ENCODE measurements at regions not wholly inside any gene's neighbourhood (a gene's known extent, or its start where the extent isn't known, plus 50 kb on each side); places are given as distances from the start of the nearest gene placed in this dataset.

DNA sequence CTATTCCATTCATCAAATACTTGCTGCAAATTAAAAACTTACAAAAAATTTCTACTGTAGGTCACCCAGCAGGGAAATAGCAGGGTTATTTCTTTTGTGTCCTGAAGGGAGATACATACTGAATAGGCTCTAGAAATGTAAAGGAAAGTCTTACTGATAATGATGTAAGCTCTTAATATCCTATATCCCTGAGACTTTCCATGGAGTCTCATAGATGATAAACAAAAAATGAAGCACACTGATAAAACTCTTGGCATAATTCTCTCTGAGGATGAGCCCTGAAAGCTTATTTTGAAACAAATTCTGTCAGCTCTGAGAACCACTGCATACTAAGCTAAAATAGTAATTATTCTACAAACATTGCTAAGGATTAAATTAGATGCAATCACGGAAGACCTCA is 819.6 kb upstream of the PTPRD start:
- DNase-seq (ENCODE audit: low spot score) (no peak), ATAC-seq (no peak)

DNA sequence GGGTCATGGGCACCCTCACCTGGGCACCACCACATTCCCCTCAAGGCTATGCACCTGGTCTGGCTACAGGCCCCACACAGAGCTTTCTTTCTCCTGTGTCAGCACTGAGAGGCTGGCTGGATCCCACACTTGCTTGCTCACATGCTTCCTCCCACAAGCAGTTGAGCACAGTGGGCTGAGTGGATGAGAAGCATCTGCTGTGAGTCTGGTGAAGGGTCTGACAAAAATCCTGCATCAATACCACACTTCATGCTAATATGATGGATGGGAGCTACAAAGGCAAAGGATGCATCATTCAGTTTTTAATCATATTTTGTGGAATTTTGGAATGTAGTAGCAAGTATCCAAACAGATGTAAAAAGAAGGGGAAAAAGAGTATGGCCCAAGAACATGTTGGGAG is 830.8 kb upstream of the PTPRD start:
- ATAC-seq (no peak), DNase-seq (ENCODE audit: low spot score) (no peak)

GRCh38 chr9:11457825-11458790 is 845.3 kb upstream of the PTPRD start:
- ATAC-seq, result no peak
- DNase-seq (ENCODE audit: low spot score), result no peak

DNA sequence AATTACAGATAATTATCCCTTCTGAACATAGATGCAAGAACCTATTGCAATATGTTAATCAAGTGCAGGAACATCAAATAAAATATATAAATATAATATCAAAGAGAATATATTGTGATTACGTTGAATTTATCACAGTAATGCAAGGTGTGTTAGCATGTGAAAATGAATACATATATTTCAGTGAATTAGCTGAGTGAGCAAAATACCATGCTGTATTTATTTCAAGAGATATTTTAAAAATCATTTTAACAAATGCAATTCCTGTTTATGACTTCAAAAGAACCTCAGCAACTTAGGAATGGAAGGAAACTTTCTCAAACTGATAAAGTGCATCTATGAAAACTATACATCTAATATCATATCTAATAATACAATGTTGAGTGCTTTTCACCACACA is 856.9 kb upstream of the PTPRD start:
- no peak for ATAC-seq
- no peak for DNase-seq (ENCODE audit: low spot score)

GRCh38 chr9:11471321-11471720 is 858.5 kb upstream of the PTPRD start:
- ATAC-seq, result no peak

GRCh38 chr9:11500780-11501179 is 888.0 kb upstream of the PTPRD start:
- ATAC-seq, result no peak
- DNase-seq (ENCODE audit: low spot score), result no peak

More at GRCh38 chr9:11471321-11471720, 858.5 kb upstream of the PTPRD start:
- no peak for DNase-seq (ENCODE audit: low spot score)

DNA sequence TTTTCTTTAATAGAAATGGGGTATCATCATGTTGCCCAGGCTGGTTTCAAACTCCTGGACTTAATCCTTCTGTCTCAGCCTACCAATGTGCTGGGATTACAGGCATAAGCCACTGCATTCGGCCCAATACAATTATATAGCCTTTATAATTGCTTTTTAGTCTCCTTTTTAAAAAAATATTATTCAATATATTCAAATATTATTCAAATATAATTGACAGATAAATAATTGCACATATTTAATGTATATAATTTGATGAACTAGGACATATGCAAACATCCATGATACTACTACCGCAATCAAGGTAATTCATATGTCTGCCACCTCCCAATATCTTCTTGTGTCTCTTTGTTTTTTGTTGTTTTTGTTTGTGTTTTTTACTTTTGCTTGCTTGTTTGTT is 894.2 kb upstream of the PTPRD start:
- ATAC-seq (no peak), DNase-seq (ENCODE audit: low spot score) (no peak)

DNA sequence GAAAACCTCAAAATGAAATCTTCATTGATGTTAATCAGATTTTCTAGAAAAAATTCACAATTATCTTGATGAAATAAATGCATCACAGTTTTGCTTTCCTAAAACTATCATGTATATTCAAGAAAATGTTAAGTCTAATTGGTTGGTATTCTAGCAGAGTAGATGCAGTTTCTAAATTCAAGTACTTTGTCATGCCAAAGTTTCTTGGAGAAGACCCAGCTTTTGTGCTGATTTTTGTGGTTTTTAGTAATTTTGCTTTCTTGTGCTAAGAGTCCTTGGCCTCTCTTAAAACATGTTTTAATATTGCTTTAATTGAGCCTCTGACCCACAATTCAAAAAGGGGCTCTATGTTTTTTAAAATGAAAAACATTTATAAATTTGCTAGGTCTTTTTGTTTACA is 924.8 kb upstream of the PTPRD start:
- DNase-seq (ENCODE audit: low spot score) (no peak), ATAC-seq (no peak)

DNA sequence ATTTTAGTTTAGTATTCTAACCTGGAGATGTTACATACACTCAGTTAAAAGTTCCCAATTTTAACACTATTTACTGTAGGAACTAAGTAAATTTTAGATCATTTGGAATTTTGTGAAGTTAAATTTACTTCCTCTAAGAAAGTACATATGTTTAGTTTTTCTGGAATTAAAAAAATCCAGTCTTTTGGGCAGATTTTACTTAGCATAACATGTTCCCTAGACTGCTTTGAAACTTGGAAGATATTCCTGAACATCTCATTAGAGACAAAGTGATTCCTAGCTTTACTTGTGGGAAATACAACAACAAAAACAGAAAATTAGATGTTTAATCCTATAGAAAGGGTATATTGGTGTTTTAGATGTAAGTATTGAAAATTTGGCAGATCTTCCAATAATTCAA is 930.0 kb upstream of the PTPRD start:
- DNase-seq (ENCODE audit: low spot score) (no peak), ATAC-seq (no peak)

DNA sequence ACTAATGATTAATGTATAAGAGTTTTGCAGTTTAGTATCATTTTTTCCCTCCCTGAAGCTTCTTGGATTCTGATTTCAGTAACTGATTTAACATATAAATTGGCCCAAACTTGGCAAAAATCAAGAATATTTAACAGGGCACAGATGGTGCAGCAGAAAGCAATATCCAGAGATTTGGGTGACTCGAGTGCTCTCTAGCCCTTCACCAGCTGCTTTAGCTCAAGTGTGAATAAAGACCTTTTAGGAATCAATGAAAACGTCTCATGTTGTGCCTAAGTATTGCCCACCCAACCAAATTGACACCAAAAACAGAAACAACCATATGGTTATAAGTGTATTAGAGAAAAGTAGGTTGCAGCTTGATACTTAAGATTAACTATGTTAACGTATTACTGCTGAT is 933.4 kb upstream of the PTPRD start:
- ATAC-seq (no peak), DNase-seq (ENCODE audit: low spot score) (no peak)

GRCh38 chr9:11549311-11549794 is 936.6 kb upstream of the PTPRD start:
- no peak for ATAC-seq
- no peak for DNase-seq (ENCODE audit: low spot score)

DNA sequence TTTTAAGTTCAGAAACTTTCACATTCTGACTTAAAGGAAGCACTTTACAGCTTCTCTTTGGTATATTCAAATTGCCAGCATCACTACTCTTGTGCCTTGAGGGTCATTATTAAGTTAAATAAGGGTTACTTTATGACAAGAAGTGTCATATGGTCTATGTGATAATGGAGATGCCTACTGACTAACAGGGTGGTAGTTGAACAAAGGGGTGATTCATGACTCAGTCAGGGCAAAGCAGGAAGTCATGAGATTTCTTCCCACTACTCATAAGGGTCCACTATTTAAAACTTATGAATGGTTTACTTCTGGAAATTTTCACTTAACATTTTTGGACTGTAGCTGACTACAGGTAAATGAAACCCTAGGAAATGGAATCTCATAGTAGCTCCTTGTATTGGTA is 938.3 kb upstream of the PTPRD start:
- DNase-seq (ENCODE audit: low spot score), result no peak
- ATAC-seq, result no peak

- DNase-seq (ENCODE audit: low spot score), result no peak
- ATAC-seq, result no peak
These were observed 945.2 kb upstream of the PTPRD start for GRCh38 chr9:11558043-11558442.

DNA sequence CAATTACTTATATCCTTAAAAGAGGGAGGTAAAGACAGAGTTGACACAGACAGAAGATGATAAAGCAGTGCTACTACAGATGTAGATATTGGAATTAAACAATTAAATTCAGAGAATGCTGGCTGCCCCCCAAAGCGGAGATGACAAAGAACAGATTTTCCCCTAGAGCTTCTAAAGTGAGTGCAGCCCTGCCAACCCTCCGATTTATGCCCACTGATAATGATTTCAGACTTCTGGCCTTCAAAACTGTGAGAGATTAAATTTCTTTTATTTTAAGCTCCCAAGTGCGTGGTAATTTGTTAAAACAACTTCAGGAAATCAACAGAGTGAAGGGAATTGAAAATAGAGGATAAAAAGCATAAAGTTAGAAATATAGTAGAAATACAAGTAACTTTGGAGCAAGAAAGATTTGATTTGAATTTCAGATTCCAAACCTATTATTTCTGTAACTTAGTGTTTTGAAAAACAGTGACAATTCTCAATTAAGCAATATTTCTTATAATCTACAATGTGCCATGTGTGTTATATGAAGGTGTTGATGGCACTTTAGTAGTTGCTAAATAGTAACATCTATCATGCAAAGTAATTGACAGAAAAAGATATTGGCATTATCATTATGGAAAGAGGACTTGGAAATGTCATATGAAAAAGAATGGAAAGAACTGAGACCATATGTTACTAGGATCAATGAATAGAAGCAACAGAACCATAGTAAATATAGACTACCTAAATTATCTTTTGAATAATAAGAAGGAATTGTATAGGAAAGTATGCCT is 946.4 kb upstream of the PTPRD start:
- DNase-seq (ENCODE audit: low spot score), result no peak
- no peak for ATAC-seq

DNA sequence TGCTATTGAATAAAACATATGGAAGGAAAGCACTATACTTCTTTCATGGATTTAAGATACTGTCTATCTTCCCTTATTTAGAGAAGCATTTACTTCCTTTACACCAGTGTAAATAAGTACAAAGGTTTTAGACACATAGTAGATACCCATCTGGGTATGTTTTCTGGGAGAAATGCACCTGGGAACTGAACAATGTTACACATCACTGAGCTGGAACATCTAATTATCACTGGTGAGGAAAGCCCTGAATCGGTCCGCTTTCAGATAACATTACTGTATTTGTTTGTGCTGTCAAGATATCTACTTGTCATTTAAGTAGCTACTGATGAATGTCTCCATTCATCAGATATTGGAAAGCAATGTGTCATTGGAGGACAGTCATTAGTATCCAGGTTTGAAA is 964.7 kb upstream of the PTPRD start:
- no peak for ATAC-seq
- no peak for DNase-seq (ENCODE audit: low spot score)

DNA sequence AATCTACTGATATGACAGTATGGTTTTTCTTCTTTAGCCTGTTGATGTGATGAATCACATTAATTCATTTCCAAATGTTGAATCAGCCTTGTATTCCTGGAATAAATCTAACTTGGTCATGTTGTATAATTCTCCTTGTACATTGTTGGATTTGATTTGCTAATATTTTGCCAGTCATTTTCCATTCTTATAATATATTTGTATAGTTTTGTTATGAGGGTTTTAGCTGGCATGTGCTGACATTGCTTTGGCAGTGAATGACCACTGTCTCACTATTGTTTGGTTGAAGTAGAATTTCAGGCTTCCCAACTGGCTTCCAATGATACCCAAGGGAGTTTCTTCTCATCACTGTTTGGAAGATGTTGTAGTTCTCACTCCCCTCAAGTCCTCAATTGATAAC is 983.0 kb upstream of the PTPRD start:
- DNase-seq (ENCODE audit: low spot score) (no peak), ATAC-seq (no peak)

GRCh38 chr9:11618241-11618805 is 1005.5 kb upstream of the PTPRD start:
- ATAC-seq (no peak), DNase-seq (ENCODE audit: low spot score) (no peak)

DNA sequence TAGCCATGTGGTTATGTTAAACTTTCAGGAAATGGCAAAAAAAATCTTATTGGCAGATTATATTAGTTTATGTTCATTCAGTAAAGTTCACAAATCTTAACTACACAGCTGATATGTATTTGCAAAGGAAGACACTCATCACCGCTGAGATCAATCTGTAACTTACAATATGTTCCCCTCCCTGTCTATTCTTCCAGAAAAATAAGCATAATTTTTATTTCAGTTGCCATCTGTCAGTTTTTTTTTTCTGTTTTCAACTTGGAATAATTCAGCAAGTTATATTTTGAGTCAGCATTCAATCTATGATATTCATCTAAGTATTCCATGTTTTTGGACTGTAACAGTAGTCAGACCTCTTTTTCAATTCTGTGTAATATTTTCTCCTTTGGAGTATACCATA is 1019.9 kb upstream of the PTPRD start:
- DNase-seq (ENCODE audit: low spot score) (no peak), ATAC-seq (no peak)

DNA sequence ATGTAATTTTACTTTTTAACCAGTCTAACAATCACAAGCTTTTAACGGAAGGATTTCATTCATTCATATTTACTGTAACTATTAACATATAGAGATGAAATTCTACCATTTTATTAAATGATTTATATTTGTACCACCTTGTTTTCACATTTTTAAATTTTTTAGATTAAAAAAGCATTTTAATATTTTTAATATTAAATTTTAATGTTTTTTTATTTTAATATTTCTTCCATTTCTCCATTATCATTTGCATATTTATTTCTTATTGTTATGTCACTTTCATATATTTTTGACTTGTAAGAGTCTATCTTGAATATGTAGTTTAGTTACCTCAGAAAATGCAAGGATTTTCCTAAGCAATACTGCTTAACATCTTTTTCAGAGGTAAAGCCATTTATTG is 1034.0 kb upstream of the PTPRD start:
- no peak for ATAC-seq

DNA sequence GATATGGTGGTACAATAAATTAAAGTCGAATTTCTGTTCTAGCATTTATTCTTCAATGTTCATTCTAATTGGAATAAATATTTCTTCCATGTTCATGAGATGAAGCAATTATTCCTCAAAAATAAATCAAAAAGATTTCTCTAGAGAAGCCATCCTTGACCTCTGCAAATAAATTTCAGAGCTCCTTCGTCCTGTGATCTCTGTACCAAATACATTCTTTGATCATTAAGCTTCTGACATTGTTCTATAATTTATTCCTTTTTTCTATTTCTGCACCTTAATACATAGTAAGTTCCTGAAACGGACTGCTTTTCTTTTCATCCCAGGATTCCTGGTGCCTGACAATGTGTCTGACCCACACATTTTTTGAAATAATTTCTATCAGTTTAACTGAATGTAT is 1039.3 kb upstream of the TYRP1 start:
- no peak for ATAC-seq
- DNase-seq (ENCODE audit: low spot score), result no peak

More for the DNA sequence above, 1034.0 kb upstream of the PTPRD start:
- DNase-seq (ENCODE audit: low spot score), result no peak

- ATAC-seq (no peak), DNase-seq (ENCODE audit: low spot score) (no peak)
These were observed 1029.3 kb upstream of the TYRP1 start for GRCh38 chr9:11663913-11664312.

- no peak for DNase-seq (ENCODE audit: low spot score)
These were observed 1016.4 kb upstream of the TYRP1 start for GRCh38 chr9:11676821-11677220.

More at GRCh38 chr9:11676821-11677220, 1016.4 kb upstream of the TYRP1 start:
- no peak for ATAC-seq

Measured in left lobe of liver (tissue), 2 donors.